Liver (tissue), 8 donors: ENCODE measurements at regions not wholly inside any gene's neighbourhood (a gene's known extent, or its start where the extent isn't known, plus 50 kb on each side); places are given as distances from the start of the nearest gene placed in this dataset.

Experiments used
- DNase-seq: peaks from one replicate; pipeline ENCODE4 v3.0.0-alpha.2; 2017; ENCODE audit warnings: low spot score
- H3K27ac ChIP-seq, 2 donors: one replicate each; pipeline ENCODE4 v1.7.0; 2013; ENCODE audit warnings: inconsistent platforms in 2 of 2, low read length in 2 of 2, control low read depth in 1 of 2, low read depth in 1 of 2, mild to moderate bottlenecking in 1 of 2
- H3K27me3 ChIP-seq, 4 donors: one replicate each; pipeline versions ENCODE4 v1.6.1 to v1.7.0; 2013; ENCODE audit warnings: low read length in 3 of 4, inconsistent platforms in 1 of 4, mild to moderate bottlenecking in 1 of 4, moderate library complexity in 1 of 4; ENCODE audit not compliant: control insufficient read depth in 4 of 4, insufficient read depth in 4 of 4
- H3K36me3 ChIP-seq, 4 donors: one replicate each; pipeline versions ENCODE4 v1.6.1 to v1.7.0; 2013; ENCODE audit warnings: low read length in 3 of 4, mild to moderate bottlenecking in 3 of 4, low read depth in 1 of 4, moderate library complexity in 1 of 4; ENCODE audit not compliant: control insufficient read depth in 4 of 4, insufficient read depth in 3 of 4
- H3K4me1 ChIP-seq, 4 donors: one replicate each; pipeline versions ENCODE4 v1.6.1 to v1.7.0; 2013; ENCODE audit warnings: low read length in 3 of 4, mild to moderate bottlenecking in 3 of 4, moderate library complexity in 1 of 4; ENCODE audit not compliant: control insufficient read depth in 4 of 4, insufficient read depth in 4 of 4
- H3K4me3 ChIP-seq, 3 donors: one replicate each; pipeline versions ENCODE4 v1.6.1 to v1.7.0; 2013; ENCODE audit warnings: low read length in 3 of 3, control low read depth in 1 of 3, low read depth in 1 of 3, mild to moderate bottlenecking in 1 of 3
- H3K9ac ChIP-seq, 2 donors: one replicate each; pipeline ENCODE4 v1.7.0; 2013; ENCODE audit warnings: low read length in 2 of 2, mild to moderate bottlenecking in 2 of 2, moderate library complexity in 2 of 2, control low read depth in 1 of 2, low read depth in 1 of 2
- H3K9me3 ChIP-seq, 4 donors: one replicate each; pipeline versions ENCODE4 v1.6.1 to v1.7.0; 2013; ENCODE audit warnings: low read length in 3 of 4; ENCODE audit not compliant: control insufficient read depth in 4 of 4
- ATF3 ChIP-seq: IDR thresholded peaks from 2 replicates; pipeline ENCODE4 v1.6.1; 2016; ENCODE audit warnings: antibody characterized with exemption
- CTCF ChIP-seq: fragments of 150-350 bp; IDR thresholded peaks from 2 replicates; pipeline ENCODE4 v1.5.1; 2017; ENCODE audit warnings: improper control_type of control experiment, low read depth, low read length; ENCODE audit not compliant: missing input control
- EGR1 ChIP-seq, 2 donors: IDR thresholded peaks; 2 replicates each; pipeline ENCODE4 v1.6.1; 2016 to 2018; ENCODE audit warnings: antibody characterized with exemption in 2 of 2, low read depth in 2 of 2
- FOXA1 ChIP-seq: IDR thresholded peaks from 2 replicates; pipeline ENCODE4 v1.6.1; 2016; ENCODE audit warnings: antibody characterized with exemption
- FOXA2 ChIP-seq: IDR thresholded peaks from 2 replicates; pipeline ENCODE4 v1.6.1; 2016; ENCODE audit warnings: antibody characterized with exemption
- GABPA ChIP-seq, 2 donors: IDR thresholded peaks in 1 of 2; conservative IDR thresholded peaks in 1 of 2; 2 replicates each; pipeline ENCODE4 v1.6.1; 2016; ENCODE audit warnings: antibody characterized with exemption in 2 of 2, mild to moderate bottlenecking in 1 of 2, moderate library complexity in 1 of 2
- HNF4A ChIP-seq, 2 donors: conservative IDR thresholded peaks; 2 replicates each; pipeline ENCODE4 v1.6.1; 2016; ENCODE audit warnings: antibody characterized with exemption in 2 of 2, mild to moderate bottlenecking in 2 of 2
- HNF4G ChIP-seq: IDR thresholded peaks from 2 replicates; pipeline ENCODE4 v1.6.1; 2016; ENCODE audit warnings: antibody characterized with exemption
- NR2F2 ChIP-seq: IDR thresholded peaks from 2 replicates; pipeline ENCODE4 v1.6.1; 2016; ENCODE audit warnings: antibody characterized with exemption
- RAD21 ChIP-seq, 2 donors: IDR thresholded peaks; 2 replicates each; pipeline ENCODE4 v1.6.1; 2016; ENCODE audit warnings: antibody characterized with exemption in 2 of 2, mild to moderate bottlenecking in 2 of 2
- REST ChIP-seq: IDR thresholded peaks from 2 replicates; pipeline ENCODE4 v1.6.1; 2016; ENCODE audit warnings: antibody characterized with exemption, mild to moderate bottlenecking
- RXRA ChIP-seq, 2 donors: IDR thresholded peaks; 2 replicates each; pipeline ENCODE4 v1.6.1; 2017 to 2018; ENCODE audit warnings: antibody characterized with exemption in 2 of 2, mild to moderate bottlenecking in 1 of 2
- SP1 ChIP-seq: IDR thresholded peaks from 2 replicates; pipeline ENCODE4 v1.6.1; 2018; ENCODE audit warnings: antibody characterized with exemption, mild to moderate bottlenecking
- TAF1 ChIP-seq: conservative IDR thresholded peaks from 2 replicates; pipeline ENCODE4 v1.6.1; 2016; ENCODE audit warnings: antibody characterized with exemption, mild to moderate bottlenecking
- YY1 ChIP-seq: IDR thresholded peaks from 2 replicates; pipeline ENCODE4 v1.6.1; 2016; ENCODE audit warnings: antibody characterized with exemption, mild to moderate bottlenecking
- WGBS: extraction: QIAGEN DNeasy Blood & Tissue Kit; methylation state at CpG from one replicate; pipeline ENCODE4 v1.1.7; 2013; 5-methylcytosine and 5-hydroxymethylcytosine counted together
- TF ChIP-seq, protein P1 (sequence below): IDR thresholded peaks from 2 replicates; pipeline ENCODE4 v1.6.1; 2016; ENCODE audit warnings: antibody characterized with exemption
- TF ChIP-seq, protein P2 (sequence below): IDR thresholded peaks from 2 replicates; pipeline ENCODE4 v1.6.1; 2016; ENCODE audit warnings: antibody characterized with exemption
- donor health status: healthy.
- donor health status: healthy.
- donor health status: healthy.
- donor health status: healthy.
- donor health status: healthy.

- WGBS: 77% methylated on average over 4 of the region's 4 CpGs
These were observed 732.3 kb downstream of the TUSC7 start for GRCh38 chr3:117441851-117442250.

More at GRCh38 chr3:117441851-117442250, 732.3 kb downstream of the TUSC7 start:
- Histone ChIP-seq H3K27ac (no peak overlapping the region), H3K4me1 (no peaks in the 10 kb centered on the region), H3K27me3 (peaks cover 0 to 4% (median 0%) of the 10 kb centered on the region in 4 donors), H3K9me3 (no peaks in the 10 kb centered on the region), H3K36me3 (no peaks in the 10 kb centered on the region), H3K4me3 (no peak overlapping the region), H3K9ac (no peak overlapping the region)
- DNase-seq: no peak
- TF ChIP-seq NR2F2 (no peak), SP1 (no peak), YY1 (no peak), REST (no peak), GABPA (IDR thresholded peaks at IDR 0.05 in 1 of 2, conservative IDR thresholded peaks at IDR 0.05 in 1 of 2) (no peak), RAD21 (IDR thresholded peaks at IDR 0.05) (no peak), HNF4A (conservative IDR thresholded peaks at IDR 0.05) (no peak), FOXA1 (no peak), ATF3 (no peak), HNF4G (no peak), TAF1 (no peak), CTCF (no peak), RXRA (IDR thresholded peaks at IDR 0.05) (no peak), EGR1 (IDR thresholded peaks at IDR 0.05; ENCODE audit: low read depth in 2 of 2) (no peak), FOXA2 (no peak)
- TF ChIP-seq, protein P1, sequence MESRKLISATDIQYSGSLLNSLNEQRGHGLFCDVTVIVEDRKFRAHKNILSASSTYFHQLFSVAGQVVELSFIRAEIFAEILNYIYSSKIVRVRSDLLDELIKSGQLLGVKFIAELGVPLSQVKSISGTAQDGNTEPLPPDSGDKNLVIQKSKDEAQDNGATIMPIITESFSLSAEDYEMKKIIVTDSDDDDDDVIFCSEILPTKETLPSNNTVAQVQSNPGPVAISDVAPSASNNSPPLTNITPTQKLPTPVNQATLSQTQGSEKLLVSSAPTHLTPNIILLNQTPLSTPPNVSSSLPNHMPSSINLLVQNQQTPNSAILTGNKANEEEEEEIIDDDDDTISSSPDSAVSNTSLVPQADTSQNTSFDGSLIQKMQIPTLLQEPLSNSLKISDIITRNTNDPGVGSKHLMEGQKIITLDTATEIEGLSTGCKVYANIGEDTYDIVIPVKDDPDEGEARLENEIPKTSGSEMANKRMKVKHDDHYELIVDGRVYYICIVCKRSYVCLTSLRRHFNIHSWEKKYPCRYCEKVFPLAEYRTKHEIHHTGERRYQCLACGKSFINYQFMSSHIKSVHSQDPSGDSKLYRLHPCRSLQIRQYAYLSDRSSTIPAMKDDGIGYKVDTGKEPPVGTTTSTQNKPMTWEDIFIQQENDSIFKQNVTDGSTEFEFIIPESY: no peak
- TF ChIP-seq, protein P2, sequence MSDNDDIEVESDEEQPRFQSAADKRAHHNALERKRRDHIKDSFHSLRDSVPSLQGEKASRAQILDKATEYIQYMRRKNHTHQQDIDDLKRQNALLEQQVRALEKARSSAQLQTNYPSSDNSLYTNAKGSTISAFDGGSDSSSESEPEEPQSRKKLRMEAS: no peak
